ENCODE measurements at regions not wholly inside any gene's neighbourhood (a gene's known extent, or its start where the extent isn't known, plus 50 kb on each side); places are given as distances from the start of the nearest gene placed in this dataset.

GRCh38 chr17:13333661-13334060 is 268.1 kb downstream of the HS3ST3A1 start (continued):
- no peak for TF ChIP-seq CHD7 (IDR thresholded peaks at IDR 0.05; ENCODE audit: insufficient replicate concordance, low read length)
- TF ChIP-seq HDAC2 (IDR thresholded peaks at IDR 0.05; ENCODE audit: borderline replicate concordance in 1 of 2, low read depth in 2 of 2, low read length in 2 of 2): no peak
- no peak for TF ChIP-seq SIRT6 (IDR thresholded peaks at IDR 0.05; ENCODE audit: low read length)
- TF ChIP-seq HDAC6 (IDR thresholded peaks at IDR 0.05; ENCODE audit: low read depth, low read length): no peak
- TF ChIP-seq SUZ12 (IDR thresholded peaks at IDR 0.05; ENCODE audit: low read length): no peak
- TF ChIP-seq JUN (IDR thresholded peaks at IDR 0.05; ENCODE audit: low read depth, low read length): no peak
